CMK (cell line): ENCODE measurements at regions not wholly inside any gene's neighbourhood (a gene's known extent, or its start where the extent isn't known, plus 50 kb on each side); places are given as distances from the start of the nearest gene placed in this dataset.

Experiments used
- DNase-seq: peaks from one replicate; pipeline ENCODE4 v3.0.0-alpha.2; 2010; ENCODE audit warnings: low read depth

- DNase-seq = no peak
These were observed 146.2 kb downstream of the DACT1 start for GRCh38 chr14:58783792-58784511.

DNA sequence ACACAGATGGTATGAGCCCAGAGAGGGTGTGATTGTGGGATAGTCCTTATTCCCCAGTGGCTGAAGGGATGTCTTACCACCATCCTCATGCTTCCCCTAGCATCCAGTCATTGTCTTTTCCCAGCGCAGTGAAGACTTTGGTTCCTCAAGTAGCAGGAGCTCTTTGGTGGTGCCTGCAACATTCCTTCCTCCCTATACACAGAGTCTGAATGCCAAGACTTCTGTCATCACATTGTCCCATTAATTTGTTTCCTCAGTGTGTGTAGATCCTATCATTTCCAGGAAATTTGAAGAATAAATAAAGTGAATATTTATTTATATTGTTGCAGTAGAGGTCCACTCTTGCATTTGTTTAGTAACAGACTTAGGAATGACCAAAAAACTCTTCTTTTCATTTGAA, 147.2 kb downstream of the DACT1 start:
- no peak for DNase-seq

DNA sequence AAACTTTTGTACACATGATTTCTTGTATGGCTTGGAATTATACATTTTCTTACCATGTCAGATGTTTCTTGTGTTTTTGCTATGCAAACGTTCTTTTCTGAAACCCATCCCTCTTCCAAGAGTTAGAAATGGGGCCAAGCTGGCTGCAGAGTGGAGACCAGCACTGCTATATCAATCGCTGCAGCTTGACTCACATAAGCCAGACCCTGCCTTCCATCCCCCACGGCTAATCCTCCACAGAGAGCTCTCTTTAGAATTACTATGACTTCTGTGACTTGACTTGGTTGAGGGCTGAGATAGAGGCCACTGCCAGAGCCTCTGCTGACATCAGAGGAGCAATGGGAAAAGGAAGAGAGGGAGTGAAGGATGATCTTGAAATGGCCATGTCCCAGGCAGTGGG, 147.9 kb downstream of the DACT1 start:
- DNase-seq = no peak

DNA sequence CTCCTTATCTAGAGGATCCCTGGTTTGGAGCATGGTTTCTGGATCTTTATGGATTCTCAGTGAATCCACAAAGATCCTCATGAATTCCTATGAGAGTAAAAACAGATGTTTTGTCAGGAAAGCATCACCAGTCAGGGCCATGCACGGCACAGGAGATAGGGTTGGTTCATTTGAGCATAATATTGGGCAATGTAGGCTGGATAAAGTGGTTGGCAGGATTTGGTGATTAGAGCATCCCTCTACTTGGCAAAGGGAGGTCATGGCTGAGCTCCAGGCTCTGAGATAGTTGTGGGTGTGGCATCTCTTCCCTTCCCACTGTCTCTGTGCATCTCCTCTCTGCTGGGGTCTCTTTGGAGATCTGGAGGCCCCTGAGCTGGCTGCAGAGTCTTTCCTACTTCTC, 149.8 kb downstream of the DACT1 start:
- no peak for DNase-seq

DNA sequence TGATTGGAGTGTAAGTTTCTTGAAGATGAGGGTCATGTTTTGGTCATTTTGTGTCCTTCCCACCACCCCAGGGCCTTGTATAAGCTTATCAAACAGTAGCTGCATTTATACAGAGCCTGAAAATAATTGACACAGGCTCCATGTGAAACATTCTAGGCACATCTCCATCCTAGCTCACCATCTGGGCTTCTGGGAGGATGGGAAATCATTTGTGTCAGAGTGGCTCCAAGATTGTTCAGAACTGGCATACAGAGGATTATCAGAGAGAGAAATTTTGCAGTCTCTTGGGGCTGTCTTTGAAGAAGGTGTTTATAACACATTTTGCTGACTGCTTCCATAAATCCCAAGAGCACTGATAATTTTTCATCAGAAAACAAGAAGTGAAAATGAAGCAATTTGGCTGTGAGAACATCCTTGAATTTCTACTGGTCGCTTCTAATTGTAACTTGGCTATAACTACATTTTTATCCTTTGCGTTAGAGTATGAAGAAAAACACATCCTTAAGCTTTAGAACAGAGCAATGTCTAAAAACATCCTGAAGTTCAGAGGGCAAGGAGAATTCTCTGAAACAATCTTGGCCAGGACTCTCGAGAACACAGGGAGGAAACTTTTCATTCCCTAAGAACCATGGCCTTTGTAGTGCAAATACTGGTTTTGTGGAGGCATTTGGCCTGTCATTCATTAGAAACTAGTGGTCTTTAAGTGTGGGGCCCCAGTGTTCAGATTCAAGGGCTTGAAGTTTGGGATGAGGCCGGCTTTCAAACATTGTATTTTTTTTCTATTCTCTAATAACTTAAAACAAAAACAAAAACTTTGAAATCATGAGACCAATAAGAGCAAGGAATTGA, 151.1 kb downstream of the DACT1 start:
- DNase-seq = no peak

GRCh38 chr14:58789736-58790135, 152.0 kb downstream of the DACT1 start:
- DNase-seq = no peak

- DNase-seq = no peak
These were observed 154.7 kb downstream of the DACT1 start for GRCh38 chr14:58792416-58792815.

DNA sequence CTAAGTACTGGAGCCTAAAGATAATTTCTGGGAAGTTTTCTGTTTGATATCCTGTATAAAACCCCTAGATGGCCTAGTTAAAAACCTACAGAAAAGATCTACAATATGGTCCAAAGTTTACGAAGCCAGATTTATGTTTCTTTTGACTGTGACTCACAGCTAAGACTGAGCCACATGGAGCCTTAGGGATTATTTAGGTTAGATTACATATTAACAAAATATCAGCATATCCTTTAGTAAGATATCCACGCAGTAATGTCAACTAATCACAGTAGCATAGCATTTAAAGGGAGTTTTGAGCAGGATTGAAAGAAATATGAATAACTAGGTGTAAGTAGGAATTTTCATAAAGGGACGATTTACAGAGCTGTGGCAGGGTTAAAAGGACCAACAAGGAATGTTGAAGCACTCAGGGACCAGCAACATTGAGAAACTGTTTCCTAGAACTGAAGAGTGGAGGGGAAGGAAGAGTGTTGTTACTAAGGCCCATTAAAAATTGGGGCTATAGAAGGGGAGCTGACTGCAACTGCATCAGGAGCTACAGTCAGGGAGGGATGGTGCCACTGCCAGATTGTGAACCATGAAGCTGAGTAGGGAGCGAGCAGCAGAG, 155.5 kb downstream of the DACT1 start:
- no peak for DNase-seq

GRCh38 chr14:58794993-58795762, 157.4 kb downstream of the DACT1 start:
- no peak for DNase-seq

DNA sequence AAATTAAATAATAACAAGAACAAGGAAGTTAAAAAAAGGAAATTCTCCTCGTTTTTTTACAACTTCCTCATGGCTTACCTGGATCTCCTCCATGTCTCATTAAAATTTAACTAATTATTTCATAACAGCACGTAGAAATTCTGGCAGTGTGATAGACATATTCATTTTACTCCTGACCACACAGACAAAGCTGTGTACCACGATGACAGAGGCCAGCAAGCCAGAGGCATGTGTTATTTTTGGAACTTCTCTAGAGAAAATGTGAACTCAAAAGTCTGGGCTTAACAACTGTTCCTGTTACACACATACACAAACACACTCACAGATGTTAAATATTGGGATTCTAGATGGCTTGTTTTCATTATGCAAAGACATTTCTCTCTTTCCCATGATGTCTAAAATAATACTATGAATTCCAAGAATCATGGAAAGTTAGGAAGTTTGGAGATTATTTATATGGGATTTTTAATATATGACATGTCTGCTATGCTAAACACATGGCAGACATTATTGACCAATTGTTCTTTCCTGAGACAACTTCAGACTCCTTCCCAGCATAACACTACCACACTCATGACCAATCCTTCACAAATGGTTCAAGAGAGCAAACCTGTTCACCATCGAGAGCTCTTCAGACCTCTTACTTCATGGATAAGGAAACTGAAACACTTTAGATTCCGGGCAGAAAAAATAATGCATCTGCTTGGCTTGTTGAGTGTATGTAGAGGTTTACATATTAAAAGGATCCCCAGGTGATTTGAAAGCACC, 158.7 kb downstream of the DACT1 start:
- DNase-seq = no peak

- no peak for DNase-seq
These were observed 159.3 kb downstream of the DACT1 start for GRCh38 chr14:58797010-58797429.

DNA sequence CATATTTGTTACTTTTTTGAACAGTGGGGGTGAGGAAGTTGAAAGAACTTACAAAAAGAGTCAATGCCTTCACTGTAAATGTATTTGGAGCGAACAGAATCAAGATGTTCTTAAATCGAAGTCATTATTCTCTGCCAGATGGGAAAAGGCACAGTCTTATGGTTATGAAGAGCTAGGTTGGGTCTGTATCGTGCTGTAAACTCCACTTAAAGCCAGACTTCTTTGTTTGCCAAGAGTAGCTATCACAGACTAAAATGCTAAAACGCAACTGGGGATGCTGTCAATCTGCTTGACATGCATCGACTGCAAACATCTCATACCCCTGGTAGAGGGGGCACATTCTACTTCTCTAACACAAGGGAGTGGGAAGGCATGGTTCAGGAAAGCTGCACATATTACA, 160.4 kb downstream of the DACT1 start:
- DNase-seq = no peak

DNA sequence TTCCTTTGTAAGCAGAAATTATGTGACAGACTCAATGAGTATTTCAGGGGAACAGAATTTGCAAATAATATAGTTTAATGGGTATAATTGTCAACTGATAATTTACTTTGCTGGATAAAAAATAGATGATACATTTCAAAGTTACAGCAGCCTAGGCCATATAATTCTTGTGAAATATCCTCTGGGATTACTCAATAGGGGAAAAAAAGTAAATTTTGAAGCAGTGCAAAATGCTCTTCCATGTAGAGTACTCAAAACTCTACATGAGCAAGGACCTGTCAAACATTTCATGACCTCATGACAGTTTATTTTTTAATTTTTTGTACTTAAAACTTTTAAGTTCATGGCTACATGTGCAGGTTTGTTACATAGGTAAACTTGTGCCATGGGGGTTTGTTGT, 163.3 kb downstream of the DACT1 start:
- DNase-seq = no peak

DNA sequence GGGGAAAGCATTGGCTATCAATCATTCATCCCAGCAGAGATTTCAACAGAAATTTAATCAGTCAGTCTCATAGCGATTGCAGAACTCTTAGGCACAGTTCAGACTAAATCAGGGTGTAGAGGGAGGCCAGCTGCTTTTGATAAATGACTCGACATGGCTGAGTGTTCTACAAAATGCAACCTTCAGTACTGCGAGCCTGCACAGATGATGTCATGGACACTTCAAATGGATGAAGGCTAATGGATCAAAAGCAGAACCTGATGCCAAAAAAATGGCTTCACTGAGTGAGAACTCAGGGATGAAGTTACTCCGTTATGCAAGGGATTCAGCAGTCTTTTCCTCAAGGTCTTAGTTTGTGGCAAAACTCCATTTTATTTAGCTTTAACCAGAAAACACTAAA, 167.3 kb downstream of the DACT1 start:
- no peak for DNase-seq

GRCh38 chr14:58805605-58806409, 168.0 kb downstream of the DACT1 start:
- no peak for DNase-seq

DNA sequence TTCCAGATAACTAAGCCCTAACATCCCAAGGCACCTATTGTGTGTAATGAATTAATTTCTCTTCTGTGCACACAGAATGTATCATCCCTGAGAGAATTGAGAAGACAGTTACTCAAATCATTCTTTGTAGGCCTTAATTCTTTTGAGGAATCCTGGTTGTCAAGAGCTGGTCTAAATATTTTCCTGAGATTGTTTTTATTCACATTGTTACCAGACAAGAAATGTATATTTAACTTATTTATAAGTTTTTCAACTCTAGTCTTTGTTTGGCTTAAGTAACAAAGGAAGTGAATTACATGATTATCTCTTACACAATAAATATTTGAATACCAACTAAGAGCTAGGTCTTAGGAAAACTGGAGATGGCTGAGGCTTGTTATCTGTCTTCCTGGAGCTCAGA, 169.4 kb downstream of the DACT1 start:
- DNase-seq = no peak

DNA sequence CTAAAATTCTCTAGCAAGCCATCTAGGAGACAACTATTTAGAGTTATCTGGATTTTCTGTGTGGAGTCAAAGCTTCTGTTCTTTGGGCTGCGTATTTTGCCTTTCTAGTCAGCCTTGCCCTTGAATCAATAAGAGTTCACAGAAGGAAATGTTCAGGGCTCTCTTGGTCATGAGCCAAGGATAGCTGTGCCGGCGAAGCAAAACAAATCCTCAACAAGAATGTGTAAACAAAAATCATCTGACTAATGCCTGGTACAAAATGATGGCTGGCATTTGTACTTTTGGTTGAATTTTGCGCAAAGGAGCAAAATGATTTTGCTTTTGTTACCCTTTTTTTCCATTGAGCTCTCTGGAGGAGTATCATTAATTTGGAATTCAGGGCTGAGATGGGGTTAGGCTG, 171.1 kb downstream of the DACT1 start:
- DNase-seq = no peak

DNA sequence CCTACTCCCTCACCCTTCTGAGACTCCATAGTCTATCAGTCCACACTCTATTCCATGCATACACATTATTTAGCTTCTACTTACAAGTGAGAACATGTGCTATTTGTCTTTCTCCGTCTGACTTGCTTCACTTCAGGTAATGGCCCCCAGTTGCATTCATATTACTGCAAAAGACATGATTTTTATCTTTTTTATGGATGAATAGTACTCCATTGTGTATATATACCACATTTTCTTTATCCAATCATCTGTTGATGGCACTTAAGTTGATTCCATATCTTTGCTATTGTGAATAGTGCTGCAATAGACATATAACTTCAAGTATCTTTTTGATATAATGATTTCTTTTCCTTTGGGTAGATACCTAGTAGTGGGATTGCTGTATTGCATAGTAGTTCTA, 171.8 kb downstream of the DACT1 start:
- DNase-seq = no peak

DNA sequence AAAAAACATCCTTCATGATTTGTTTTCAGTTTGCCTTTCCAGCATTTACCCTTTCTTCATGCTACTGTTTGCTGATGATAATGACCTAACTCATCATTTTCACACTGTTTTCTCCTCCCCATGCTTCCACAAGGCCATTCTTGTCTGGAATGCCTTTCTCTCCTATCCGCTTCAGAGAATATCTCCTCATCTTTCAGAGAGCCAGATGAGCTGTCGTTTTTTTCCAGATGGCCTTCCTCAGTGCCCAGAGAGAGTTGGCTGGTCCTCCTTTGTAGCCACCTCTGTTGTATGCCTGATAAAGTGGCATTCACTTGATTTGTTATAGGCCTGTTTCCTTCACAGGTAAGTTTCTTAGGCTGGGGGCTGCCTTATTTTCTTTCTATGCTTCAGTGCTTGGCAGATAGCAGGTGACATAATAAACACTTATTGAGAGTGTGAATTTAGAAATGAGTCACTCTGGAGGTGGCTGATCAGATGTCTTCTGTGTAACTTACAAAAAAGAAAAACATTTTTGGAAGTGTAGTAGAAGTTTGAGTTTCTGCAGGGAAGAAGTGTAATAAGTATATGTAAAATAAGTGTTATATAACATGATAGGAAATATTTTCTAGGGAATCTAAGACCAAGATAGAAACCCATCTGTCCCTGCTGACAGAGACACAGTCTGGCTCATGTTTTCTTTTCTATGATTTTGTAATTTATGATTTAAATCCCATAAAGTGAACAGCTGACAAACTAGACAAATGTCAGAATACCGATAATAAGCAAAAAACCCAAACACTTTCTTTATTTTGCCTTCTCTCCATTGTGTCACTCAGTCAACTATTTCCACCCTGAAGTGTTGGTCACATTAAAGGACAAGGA, 174.5 kb downstream of the DACT1 start:
- DNase-seq = no peak

GRCh38 chr14:58813745-58814144, 176.0 kb downstream of the DACT1 start:
- DNase-seq = no peak
